ENCODE measurements at regions not wholly inside any gene's neighbourhood (a gene's known extent, or its start where the extent isn't known, plus 50 kb on each side); places are given as distances from the start of the nearest gene placed in this dataset.

- TF ChIP-seq CTCF (IDR thresholded peaks at IDR 0.05) (no peak), POLR2A (IDR thresholded peaks at IDR 0.05) (no peak)
These were observed 188.6 kb upstream of the PDZRN3 start for GRCh38 chr3:73813291-73813690.

Measured in vagina (tissue), 2 donors.